HG03066 (cell line): ENCODE measurements at regions not wholly inside any gene's neighbourhood (a gene's known extent, or its start where the extent isn't known, plus 50 kb on each side); places are given as distances from the start of the nearest gene placed in this dataset.

Experiments used
- ATAC-seq: cut with Tn5 transposase; IDR thresholded peaks from one replicate; pipeline ENCODE4 v1.9.1; 2021; ENCODE audit warnings: low read depth; ENCODE audit not compliant: unreplicated experiment

GRCh38 chr4:26131711-26132110 is 189.1 kb upstream of the RBPJ start:
- peak; percentile 59 for ATAC-seq

DNA sequence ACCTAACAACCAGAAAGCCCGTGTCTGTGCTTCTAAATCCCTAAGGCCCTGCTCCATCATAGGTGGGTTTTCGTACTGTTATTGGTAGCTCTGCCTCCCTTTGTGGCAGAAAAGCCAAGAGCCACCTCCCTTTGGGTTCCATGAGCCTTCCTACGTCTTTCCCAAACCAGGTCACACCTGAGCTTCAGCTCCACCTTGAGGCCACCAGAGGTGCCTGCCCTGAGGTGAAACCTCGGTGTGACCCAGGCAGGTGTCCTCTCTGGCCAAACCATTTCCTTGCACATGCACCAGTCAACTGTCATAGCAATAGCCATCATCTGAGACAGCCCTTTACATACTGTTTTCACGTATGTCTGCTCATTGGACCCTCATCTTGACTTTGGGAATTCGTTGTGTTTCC is 188.0 kb upstream of the RBPJ start:
- no peak for ATAC-seq

DNA sequence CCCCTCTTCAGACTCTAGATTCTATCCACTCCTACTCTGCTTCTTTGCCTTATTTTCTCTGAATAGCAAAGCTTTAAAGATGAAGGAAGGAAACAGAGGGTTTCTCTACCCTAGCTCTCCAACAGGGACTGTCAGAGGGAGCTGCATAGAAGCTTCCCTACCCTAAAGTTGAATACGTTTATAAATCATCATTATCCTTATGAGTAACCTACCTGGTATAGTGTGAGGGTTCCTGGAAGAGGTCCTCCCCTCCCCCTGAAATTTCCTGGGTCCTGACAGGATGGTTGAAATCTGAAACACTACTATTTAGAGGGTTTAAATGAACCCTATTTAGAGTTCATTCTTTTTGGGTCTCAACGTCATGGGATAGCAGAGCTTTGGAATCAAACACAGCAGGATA is 187.0 kb upstream of the RBPJ start:
- ATAC-seq: no peak

GRCh38 chr4:26135331-26135730 is 185.5 kb upstream of the RBPJ start:
- no peak for ATAC-seq

DNA sequence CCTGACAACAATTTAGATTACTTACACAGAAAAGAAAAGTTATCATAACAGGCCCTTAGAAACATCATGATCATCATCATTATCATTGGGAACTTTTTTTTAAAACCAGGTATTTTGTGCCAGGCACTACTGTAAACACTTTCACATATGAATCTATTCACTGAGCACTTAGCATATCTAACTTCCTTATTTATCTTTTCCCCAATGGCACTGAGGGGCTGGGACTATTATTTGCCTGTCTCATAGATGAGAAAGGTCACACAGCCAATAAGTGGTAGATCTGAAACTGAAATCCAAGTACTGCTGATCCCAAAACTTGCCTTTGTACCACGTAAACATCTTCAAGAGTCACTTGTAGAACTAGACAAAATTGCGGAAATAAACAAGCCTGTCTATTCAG is 184.2 kb upstream of the RBPJ start:
- no peak for ATAC-seq

- ATAC-seq: no peak
Observed at GRCh38 chr4:26137288-26137687, 183.5 kb upstream of the RBPJ start.

GRCh38 chr4:26139310-26139924 is 181.4 kb upstream of the RBPJ start:
- no peak for ATAC-seq

- no peak for ATAC-seq
Observed at GRCh38 chr4:26140150-26140898, 180.5 kb upstream of the RBPJ start.

DNA sequence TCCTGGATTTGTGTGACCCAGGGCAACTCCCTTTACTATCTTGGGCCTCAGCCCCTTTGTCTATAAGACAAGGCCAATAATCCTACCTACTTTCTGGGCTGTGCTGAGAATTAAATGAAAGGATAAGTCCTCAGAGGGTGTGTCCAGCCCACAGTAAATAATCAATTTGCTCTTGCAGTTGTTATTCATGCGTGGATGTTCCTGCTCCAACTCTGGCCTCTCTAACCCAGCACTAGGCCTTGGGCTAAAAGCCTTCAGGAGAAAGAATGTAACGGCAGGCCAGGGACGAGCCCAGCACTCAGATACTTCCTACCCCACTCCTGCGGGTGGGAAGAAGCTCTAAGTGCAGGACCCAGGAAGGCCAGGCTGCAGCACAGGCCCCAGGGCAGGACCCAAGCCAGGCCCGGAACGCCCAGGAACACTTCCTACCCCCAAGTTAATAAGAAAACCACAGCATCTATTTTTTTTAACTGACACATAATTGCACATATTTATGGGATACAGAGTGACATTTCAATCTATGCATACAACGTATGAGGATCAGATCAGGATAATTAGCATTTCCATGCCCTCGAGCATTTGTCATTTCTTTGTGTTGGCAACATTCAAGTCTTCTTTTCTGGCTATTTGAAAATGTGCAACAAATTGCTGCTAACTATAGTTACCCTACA is 179.6 kb upstream of the RBPJ start:
- no peak for ATAC-seq

DNA sequence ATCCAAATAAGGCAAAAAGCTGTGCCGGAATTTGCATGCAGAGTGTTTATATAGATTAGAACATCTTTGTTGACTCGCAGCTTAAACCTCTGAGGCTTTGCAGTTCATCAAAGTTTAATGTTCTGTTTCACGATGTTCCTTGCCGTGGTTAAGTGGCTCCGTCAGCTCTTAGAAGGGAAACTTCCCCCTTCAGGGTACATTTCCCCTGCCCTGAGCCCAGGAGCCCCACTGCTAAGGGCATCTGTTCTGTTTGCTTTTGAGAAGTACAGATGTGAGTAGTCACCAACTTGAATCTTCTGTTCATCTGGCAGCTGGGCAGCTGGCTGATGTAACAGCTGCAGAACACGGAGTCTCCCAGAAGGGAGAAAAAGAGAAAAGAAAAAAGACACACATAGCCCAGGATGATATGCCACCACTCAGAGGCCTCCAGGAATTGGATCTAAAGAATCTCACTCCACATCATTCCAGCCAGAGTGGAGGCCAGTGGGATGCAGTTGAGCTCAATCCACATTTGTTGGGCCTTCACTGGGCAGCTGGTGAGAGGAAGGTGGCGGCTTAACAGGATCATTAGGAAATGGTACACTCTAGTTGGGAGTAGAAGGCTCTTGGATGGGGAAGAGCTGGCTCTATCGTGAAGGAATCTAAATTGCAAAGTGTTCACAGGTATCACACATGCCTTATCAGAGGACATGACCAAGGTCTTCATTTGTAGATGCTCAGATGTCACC is 178.7 kb upstream of the RBPJ start:
- ATAC-seq: no peak

DNA sequence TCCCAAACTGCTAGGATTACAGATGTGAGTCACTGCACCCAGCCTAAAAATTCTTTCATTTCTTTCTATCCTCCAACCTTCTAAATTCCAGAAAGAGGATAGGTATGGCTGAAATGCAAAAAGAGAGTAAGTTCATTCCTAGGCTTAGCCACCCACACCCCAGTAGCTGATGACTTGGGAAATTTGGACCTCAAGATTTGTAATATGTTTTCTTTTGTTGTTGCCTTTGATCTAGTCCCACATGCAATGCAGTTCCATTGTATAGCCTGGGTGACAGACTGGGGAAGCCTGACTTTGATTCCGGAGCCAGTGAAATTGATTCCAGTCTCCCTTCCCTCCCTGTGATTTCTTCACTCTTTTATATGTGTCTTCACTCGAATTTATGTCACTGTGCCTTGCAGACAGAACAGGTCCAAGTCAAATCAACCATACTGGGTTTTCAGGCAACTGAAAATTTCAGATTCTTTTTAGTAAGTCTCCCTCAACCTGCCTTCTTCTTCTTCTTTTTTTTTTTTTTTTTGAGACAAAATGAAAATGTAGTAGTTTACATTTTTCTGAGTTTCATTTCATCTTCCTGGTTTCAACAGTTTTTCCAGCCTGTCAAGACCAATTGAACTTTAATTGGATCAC is 176.2 kb upstream of the RBPJ start:
- ATAC-seq: no peak

DNA sequence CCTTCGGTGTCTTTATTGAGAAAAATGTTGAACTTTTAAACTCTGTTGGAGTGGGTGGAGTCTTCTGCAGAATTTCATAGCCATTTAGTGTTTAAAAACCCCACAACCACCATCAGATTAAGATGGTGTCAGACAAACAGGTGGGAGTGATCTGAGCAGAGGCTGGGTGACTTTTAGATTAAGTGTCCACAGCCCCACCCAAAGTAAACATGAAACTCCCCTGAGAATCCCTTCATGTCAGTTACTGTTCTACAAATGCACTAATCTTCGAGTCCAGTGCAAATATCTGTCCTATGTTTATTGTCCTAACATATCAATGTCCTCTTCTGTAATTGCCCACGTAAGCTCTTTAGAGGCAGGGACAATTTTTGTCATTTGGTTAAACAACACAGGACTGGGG is 175.6 kb upstream of the RBPJ start:
- no peak for ATAC-seq

GRCh38 chr4:26148927-26149326 is 171.9 kb upstream of the RBPJ start:
- ATAC-seq: no peak

DNA sequence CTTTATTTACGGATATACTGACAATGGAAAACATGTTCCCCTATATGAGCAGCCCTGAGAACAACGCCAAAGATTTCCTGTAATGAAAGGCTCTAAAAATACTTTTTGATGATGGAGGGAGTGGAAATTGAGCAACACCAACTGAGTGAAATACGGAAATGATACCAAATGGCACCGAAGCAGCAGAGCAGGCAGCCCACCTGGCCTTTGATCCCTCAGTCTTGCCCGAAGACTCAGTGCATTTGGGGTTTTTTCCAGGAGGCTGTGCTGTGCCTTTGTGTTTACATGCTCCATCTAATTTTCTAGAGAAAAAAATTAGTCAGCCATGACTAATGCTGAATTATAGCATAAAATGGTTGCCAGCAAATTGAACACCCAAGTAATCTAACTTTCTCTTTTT is 169.9 kb upstream of the RBPJ start:
- no peak for ATAC-seq

DNA sequence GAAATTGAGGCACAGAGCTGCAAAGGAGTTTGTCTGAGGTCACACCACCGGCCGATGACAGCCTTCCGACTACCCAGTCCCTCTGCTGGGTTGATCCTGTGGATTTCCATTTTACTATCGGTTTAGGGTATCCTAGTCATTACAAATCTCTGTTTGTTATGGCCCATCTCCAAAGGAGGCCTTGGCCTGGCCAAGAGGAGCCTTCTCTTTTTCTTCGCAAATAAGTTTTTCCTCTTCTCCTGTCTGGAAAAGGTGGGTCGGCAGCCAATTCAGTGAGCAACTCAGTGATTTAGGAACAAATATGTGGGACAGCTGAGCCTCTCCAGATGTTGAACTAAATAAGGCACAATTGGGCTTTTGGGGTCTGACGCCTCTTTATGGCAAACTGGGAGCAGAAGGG is 169.2 kb upstream of the RBPJ start:
- ATAC-seq: no peak

GRCh38 chr4:26152056-26152455 is 168.8 kb upstream of the RBPJ start:
- no peak for ATAC-seq

DNA sequence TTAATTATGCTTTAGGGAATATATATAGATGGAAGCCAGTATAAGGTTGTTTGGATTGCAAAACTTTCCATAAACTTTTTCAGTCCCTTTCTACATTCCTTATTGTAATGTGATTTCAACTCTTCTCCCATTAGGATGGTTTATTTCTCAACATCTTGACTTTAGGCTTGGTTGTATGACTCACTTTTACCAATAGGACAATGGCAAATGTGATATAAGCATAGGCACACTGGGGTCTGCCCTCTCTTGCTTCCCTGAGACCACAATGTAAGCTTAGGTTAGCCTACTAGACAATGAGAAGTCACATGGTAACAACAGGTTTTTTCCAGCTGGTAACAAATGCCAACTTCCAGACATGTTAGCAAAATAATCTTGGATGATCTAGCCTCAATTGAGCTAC is 163.3 kb upstream of the RBPJ start:
- ATAC-seq: no peak

DNA sequence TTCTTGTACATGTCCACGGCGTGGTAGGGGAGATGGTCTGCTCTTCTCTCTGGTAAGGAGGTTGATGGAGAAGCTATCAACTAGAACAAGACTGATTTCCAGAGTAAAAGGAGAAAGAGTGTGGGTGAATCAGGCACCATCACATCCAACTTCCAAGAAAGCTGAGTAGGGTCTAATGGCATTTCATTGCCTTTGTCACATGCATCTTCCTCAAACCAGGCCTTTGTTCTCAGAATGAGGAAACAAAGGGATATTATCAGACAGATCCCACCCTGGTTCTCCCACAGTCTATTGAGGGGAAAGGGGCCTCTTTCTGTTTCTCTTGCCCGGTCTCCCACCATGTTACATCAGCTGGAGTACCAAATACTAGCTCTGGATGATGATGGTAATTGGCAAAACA is 160.2 kb upstream of the RBPJ start:
- no peak for ATAC-seq

DNA sequence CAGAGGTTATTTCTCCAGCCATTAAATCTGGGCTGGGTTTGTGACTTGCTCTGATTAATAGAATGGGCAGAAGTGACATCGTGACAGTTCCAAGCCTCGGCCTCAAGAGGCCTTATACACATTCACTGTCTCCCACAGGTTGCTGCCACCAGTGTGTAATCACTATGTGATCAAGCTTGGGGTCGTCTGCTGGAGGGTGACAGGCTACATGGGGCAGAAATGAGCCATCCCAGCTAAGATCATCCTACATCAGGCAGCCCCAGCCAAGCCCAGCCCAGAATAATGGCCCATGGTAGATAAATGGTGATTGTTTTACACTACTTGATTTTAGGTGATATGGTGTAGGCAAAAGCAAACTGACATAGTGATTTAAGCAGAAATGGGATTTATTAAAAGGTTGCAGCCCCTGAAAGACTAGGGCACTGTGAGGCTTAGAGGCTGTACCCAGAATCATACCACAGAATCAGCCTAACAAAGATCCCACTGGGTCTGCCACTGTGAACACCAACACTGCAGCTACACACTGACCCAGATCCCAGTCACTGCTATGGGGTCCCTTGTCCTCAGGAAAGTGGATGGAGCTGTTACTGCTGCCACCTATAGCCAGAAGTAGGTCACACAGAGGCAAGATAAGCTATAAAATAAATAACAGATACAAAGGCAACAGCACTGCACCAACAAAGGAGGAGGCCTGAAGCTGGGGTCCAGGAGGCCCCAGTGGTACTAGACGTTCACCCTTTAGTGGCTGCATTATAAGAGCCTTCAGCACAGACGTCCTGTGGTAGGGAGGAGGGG is 159.6 kb upstream of the RBPJ start:
- ATAC-seq: no peak

DNA sequence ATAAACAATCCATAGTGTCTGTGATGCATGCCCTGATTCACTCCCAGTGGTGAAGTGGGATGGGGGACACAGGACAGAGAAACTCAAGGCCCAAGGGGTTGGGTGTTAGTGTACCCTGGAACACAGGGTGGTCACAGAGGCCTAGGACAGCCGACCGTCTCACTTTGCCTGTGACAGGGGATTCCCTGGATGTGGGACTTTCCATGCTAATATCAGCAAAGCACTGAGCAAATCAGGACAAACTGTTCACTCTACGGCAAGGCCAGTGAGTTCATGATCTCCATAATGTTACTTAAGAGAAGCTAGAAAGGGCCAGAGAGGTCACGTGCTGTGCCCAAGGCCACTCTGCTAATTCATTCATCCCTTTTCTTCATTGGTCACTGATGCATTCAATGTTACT is 158.7 kb upstream of the RBPJ start:
- ATAC-seq: no peak
